GM23338 (cell line): ENCODE measurements at regions not wholly inside any gene's neighbourhood (a gene's known extent, or its start where the extent isn't known, plus 50 kb on each side); places are given as distances from the start of the nearest gene placed in this dataset.

Source experiments
- ATAC-seq: fragments of 200-7000 bp; cut with Tn5 transposase; 3 replicates; pipeline ENCODE4 v1.9.1; 2020
- DNase-seq: peaks from one replicate; pipeline ENCODE4 v3.0.0-alpha.2; 2015; ENCODE audit warnings: low spot score
- H2AFZ ChIP-seq: fragments of 200-600 bp; sonication (generic); 2 replicates; pipeline ENCODE4 v1.8.0; 2016; ENCODE audit warnings: antibody characterized with exemption, mild to moderate bottlenecking, moderate library complexity
- H3F3A ChIP-seq: fragments of 200-600 bp; sonication (generic); replicated peaks from 2 replicates; pipeline ENCODE4 v1.8.0; 2017; ENCODE audit warnings: antibody characterized with exemption, mixed run types, low read depth
- H3K27ac ChIP-seq: fragments of 200-600 bp; sonication (generic); 2 replicates; pipeline ENCODE4 v1.6.1; 2016; ENCODE audit warnings: low read depth
- H3K27me3 ChIP-seq: fragments of 200-600 bp; sonication (generic); 2 replicates; pipeline ENCODE4 v1.8.0; 2016; ENCODE audit warnings: mild to moderate bottlenecking, mixed run types, moderate library complexity; ENCODE audit not compliant: insufficient read depth
- H3K36me3 ChIP-seq: fragments of 200-600 bp; sonication (generic); 2 replicates; pipeline ENCODE4 v1.8.0; 2016; ENCODE audit warnings: mild to moderate bottlenecking; ENCODE audit not compliant: insufficient read depth
- H3K4me1 ChIP-seq: fragments of 200-600 bp; sonication (generic); 2 replicates; pipeline ENCODE4 v1.8.0; 2016; ENCODE audit warnings: mild to moderate bottlenecking, moderate library complexity; ENCODE audit not compliant: insufficient read depth
- H3K4me2 ChIP-seq: fragments of 200-600 bp; sonication (generic); 2 replicates; pipeline ENCODE4 v1.7.1; 2017; ENCODE audit warnings: mixed run types
- H3K4me3 ChIP-seq: fragments of 200-600 bp; sonication (generic); 2 replicates; pipeline ENCODE4 v1.6.1; 2016; ENCODE audit warnings: mixed run types
- H3K79me2 ChIP-seq: fragments of 200-600 bp; sonication (generic); replicated peaks from 2 replicates; pipeline ENCODE4 v1.8.0; 2017; ENCODE audit warnings: mild to moderate bottlenecking; ENCODE audit not compliant: insufficient read depth
- H3K9me2 ChIP-seq: fragments of 200-600 bp; sonication (generic); 2 replicates; pipeline ENCODE4 v1.8.0; 2017; ENCODE audit not compliant: insufficient read depth
- H4K20me1 ChIP-seq: fragments of 200-600 bp; sonication (generic); replicated peaks from 2 replicates; pipeline ENCODE4 v1.8.0; 2017; ENCODE audit warnings: mild to moderate bottlenecking; ENCODE audit not compliant: insufficient read depth
- H3K27ac Mint-ChIP-seq: 2 replicates; pipeline ENCODE4 v1.8.0; 2020; ENCODE audit warnings: inconsistent platforms, mild to moderate bottlenecking, moderate library complexity, mixed read lengths
- H3K27me3 Mint-ChIP-seq: 3 replicates; pipeline ENCODE4 v1.8.0; 2022; ENCODE audit warnings: low read depth, mild to moderate bottlenecking, moderate library complexity, mixed read lengths, inconsistent platforms; ENCODE audit not compliant: insufficient read depth, poor library complexity
- H3K36me3 Mint-ChIP-seq: 3 replicates; pipeline ENCODE4 v1.8.0; 2021; ENCODE audit warnings: low read depth, mild to moderate bottlenecking, inconsistent platforms, moderate library complexity, mixed read lengths
- H3K4me1 Mint-ChIP-seq: 3 replicates; pipeline ENCODE4 v1.8.0; 2020; ENCODE audit warnings: mild to moderate bottlenecking, inconsistent platforms, mixed read lengths
- H3K4me3 Mint-ChIP-seq: 3 replicates; pipeline ENCODE4 v1.8.0; 2021; ENCODE audit warnings: moderate library complexity, mild to moderate bottlenecking, inconsistent platforms, mixed read lengths
- H3K9me3 Mint-ChIP-seq: 3 replicates; pipeline ENCODE4 v1.8.0; 2020; ENCODE audit warnings: moderate library complexity, mild to moderate bottlenecking, inconsistent platforms, mixed read lengths
- ETS1 ChIP-seq: IDR thresholded peaks from 2 replicates; pipeline ENCODE4 v1.6.1; 2016; ENCODE audit warnings: antibody characterized with exemption
- EZH2 ChIP-seq: fragments of 200-600 bp; sonication (generic); IDR thresholded peaks from one replicate; pipeline ENCODE4 v1.8.0; 2017; ENCODE audit warnings: antibody characterized with exemption, mild to moderate bottlenecking, low read depth; ENCODE audit not compliant: unreplicated experiment
- POLR2AphosphoS5 ChIP-seq: IDR thresholded peaks from 2 replicates; pipeline ENCODE4 v1.6.1; 2016; ENCODE audit warnings: antibody characterized with exemption, low read depth
- REST ChIP-seq: IDR thresholded peaks from one replicate; pipeline ENCODE4 v1.6.1; 2018; ENCODE audit warnings: antibody characterized with exemption; ENCODE audit not compliant: unreplicated experiment
- ZNF114 ChIP-seq: fragments of 250-450 bp; sonication (Bioruptor Pico); IDR thresholded peaks from 2 replicates; pipeline ENCODE4 v1.5.0; 2020; ENCODE audit warnings: mild to moderate bottlenecking, moderate library complexity

- TF ChIP-seq REST (no peak), ZNF114 (CRISPR knock-in tag) (no peak)
These were observed 599.4 kb upstream of the PBX1 start (continued) for GRCh38 chr1:163959622-163960021.

GRCh38 chr1:163970151-163970550, 588.8 kb upstream of the PBX1 start:
- no peaks in the 10 kb centered on the region for H3K79me2 ChIP-seq
- no peaks in the 10 kb centered on the region for H3F3A ChIP-seq
- no peak for DNase-seq
- no peaks in the 10 kb centered on the region for H3K9me2 ChIP-seq
- Mint-ChIP-seq H3K4me3 (no peak overlapping the region), H3K27ac (no peak overlapping the region), H3K36me3 (no peaks in the 10 kb centered on the region; the same call in 2 of the 3 replicates), H3K9me3 (no peaks in the 10 kb centered on the region; the same call in 2 of the 3 replicates), H3K27me3 (no peaks in the 10 kb centered on the region), H3K4me1 (peaks cover 3% of the 10 kb centered on the region; the same call in 1 of the 3 replicates)
- no peak overlapping the region for H3K4me2 ChIP-seq
- no peaks in the 10 kb centered on the region for H4K20me1 ChIP-seq
- H3K27me3 ChIP-seq = no peaks in the 10 kb centered on the region
- no peak overlapping the region for H3K27ac ChIP-seq
- no peaks in the 10 kb centered on the region for H3K36me3 ChIP-seq
- no peak overlapping the region for H2AFZ ChIP-seq
- H3K4me1 ChIP-seq = no peaks in the 10 kb centered on the region
- no peak for TF ChIP-seq POLR2AphosphoS5
- TF ChIP-seq ETS1 = no peak
- TF ChIP-seq ZNF114 (CRISPR knock-in tag) = no peak
- TF ChIP-seq REST = no peak
- TF ChIP-seq EZH2 = no peak
- no peak overlapping the region for H3K4me3 ChIP-seq
- no peak for ATAC-seq
